Activated naive CD4-positive, alpha-beta T cell treated with anti-CD3 and anti-CD28 coated beads, Interleukin-2, amount 50 U/mL, for 72 hours (primary cell): ENCODE measurements at regions not wholly inside any gene's neighbourhood (a gene's known extent, or its start where the extent isn't known, plus 50 kb on each side); places are given as distances from the start of the nearest gene placed in this dataset.

Source experiments
- ATAC-seq, 2 donors: fragments of 150-1000 bp; cut with Tn5 transposase; 2 replicates each; pipeline ENCODE4 v1.10.0; 2021; ENCODE audit warnings: mild to moderate bottlenecking in 2 of 2, moderate library complexity in 2 of 2
- DNase-seq, 2 donors: peaks; one replicate each; pipeline ENCODE4 v3.0.0; 2021 to 2022; ENCODE audit warnings: low spot score in 2 of 2
- H3K27ac Mint-ChIP-seq, 2 donors: one replicate each; pipeline ENCODE4 v1.8.0; 2022; ENCODE audit warnings: mild to moderate bottlenecking in 2 of 2, mixed read lengths in 2 of 2
- H3K36me3 Mint-ChIP-seq, 2 donors: one replicate each; pipeline ENCODE4 v1.8.0; 2022; ENCODE audit warnings: mixed read lengths in 2 of 2
- H3K9me3 Mint-ChIP-seq, 2 donors: one replicate each; pipeline ENCODE4 v1.8.0; 2022; ENCODE audit warnings: mixed read lengths in 2 of 2

DNA sequence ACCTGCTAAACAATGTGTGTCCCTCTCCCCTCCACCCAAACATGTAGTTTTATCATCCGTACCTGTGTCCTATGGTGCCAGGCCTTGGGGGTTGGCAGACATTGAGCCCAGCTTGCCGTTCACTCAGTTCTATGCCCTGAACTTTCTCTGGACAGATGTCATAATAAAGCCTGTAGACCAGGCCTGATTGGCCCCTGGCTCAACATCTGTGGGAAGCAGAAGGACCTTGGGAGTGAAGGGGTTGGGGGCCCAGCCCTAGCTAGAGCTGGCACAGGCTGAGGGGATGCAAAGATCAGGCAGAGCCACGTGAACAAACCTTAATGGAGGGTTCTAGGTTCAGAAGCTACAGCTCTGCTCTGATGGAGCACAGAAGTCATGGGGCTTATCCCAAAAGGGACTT is 600.6 kb downstream of the BUD13 start:
- Mint-ChIP-seq H3K9me3 (peaks cover 0 to 3% of the 10 kb centered on the region in 2 donors), H3K27ac (no peak overlapping the region), H3K36me3 (no peaks in the 10 kb centered on the region)
- DNase-seq, result no peak
- ATAC-seq, result no peak

DNA sequence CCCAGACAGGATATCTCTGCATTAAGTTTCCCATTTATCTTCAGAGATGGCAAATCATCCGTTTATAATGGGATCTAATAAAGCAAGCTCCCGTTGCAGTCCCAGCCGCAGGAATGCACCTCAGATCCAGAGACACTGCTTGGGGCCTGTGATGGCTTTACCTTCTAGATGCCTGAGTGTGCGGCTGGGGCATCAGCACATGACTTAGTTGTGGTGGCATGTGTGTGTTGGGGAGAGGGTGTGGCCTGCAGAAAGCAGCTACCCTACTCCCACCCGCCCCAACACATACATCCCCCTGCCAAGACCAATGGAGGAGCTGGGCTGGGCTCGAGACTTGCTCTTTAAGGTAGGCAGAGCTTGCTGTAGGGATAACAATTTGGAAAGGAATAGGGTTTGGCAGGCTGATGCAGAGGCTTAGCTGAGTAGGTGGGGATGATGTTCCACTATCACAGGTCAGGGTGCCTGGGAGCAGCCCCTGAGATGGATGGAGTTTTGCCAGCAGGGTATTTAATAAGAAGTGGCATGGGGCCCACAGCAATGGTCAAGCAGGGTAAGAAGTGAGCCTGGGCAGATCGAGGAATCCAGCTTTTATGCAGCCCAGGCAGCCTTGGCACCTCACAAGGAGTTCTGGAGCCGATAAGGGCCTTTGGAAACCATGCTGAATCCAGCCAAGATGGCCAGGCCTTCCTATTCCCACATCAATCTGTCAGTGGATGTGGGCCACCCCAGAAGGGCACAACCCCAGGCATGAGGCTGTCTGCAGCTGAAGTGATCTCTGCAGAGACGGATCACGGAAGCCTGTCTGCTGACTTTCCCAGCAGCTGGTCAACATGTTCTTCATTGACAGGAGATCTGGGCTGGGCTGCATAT is 601.3 kb downstream of the BUD13 start:
- H3K9me3 Mint-ChIP-seq, result peaks cover 0 to 3% of the 10 kb centered on the region in 2 donors
- H3K36me3 Mint-ChIP-seq, result no peaks in the 10 kb centered on the region
- no peak overlapping the region for H3K27ac Mint-ChIP-seq
- ATAC-seq, result no peak
- DNase-seq, result no peak

DNA sequence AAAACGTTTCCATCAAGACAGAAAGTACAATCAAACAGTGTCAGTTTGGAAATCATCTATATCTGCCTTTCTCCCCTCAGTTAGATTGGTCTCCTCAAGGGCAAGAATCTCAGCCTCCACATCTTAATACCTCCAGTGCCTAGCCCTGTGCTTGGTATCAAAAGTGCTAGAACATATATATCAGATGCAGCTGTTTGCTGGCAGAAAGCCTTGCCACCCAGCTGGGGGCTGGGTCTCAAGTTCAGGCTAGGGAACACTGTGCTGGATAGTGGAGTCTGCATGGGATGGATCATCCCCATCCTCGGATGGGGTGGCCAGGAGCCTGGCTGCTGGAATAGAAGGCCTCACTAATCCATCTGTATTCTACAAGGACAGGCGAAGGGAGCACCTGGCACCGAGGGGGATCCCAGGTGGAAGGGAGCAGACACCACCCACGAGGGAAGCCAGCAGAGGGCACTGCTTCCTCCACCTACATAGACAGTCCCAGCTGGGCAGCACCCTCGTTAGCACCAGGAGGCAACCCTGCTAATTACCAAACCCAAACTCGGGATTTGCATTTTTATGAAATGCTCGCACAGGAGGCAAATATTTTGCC is 602.2 kb downstream of the BUD13 start:
- Mint-ChIP-seq H3K27ac (no peak overlapping the region), H3K9me3 (peaks cover 0 to 3% of the 10 kb centered on the region in 2 donors), H3K36me3 (no peaks in the 10 kb centered on the region)
- DNase-seq, result no peak
- ATAC-seq, result no peak

DNA sequence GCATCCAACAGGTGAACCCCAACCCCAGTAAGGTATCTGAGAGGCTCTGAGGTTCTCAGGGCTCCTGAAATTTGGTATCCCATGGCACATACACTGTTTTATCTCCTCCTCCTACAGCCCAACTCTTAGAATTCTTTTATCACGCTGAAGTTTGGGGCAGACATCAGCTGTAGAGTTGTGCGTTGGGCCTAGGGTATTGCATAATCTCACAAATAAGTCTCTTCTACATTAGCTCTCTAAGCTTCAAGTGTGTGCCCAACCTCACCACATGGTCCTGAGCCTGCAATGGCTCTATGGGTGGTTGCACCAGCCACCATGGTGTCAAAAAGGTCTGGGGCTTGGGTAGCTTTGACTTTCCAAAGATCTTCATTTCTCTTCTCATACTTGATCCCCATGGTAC is 603.0 kb downstream of the BUD13 start:
- no peak for DNase-seq

DNA sequence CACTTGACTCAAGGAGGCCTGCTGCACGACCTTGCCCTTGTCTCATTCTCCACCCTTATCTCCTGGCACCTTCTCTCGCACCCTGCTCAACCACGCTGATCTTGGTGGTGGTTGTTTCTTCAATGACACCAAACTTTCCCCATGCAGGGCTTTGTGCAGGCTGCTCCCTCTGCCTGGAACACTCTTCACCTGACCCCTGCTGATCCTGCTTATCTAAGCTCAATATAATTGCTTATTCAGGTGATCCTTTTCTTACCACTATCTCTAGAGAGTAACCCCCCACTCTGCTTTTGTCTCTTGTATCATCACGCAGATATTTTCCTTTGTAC is 604.4 kb downstream of the BUD13 start:
- Mint-ChIP-seq H3K36me3 (no peaks in the 10 kb centered on the region), H3K9me3 (peaks cover 0 to 3% of the 10 kb centered on the region in 2 donors), H3K27ac (no peak overlapping the region)
- no peak for ATAC-seq
- DNase-seq, result no peak

More for the DNA sequence above, 603.0 kb downstream of the BUD13 start:
- Mint-ChIP-seq H3K36me3 (no peaks in the 10 kb centered on the region), H3K27ac (no peak overlapping the region), H3K9me3 (peaks cover 0 to 3% of the 10 kb centered on the region in 2 donors)
- ATAC-seq, result no peak

DNA sequence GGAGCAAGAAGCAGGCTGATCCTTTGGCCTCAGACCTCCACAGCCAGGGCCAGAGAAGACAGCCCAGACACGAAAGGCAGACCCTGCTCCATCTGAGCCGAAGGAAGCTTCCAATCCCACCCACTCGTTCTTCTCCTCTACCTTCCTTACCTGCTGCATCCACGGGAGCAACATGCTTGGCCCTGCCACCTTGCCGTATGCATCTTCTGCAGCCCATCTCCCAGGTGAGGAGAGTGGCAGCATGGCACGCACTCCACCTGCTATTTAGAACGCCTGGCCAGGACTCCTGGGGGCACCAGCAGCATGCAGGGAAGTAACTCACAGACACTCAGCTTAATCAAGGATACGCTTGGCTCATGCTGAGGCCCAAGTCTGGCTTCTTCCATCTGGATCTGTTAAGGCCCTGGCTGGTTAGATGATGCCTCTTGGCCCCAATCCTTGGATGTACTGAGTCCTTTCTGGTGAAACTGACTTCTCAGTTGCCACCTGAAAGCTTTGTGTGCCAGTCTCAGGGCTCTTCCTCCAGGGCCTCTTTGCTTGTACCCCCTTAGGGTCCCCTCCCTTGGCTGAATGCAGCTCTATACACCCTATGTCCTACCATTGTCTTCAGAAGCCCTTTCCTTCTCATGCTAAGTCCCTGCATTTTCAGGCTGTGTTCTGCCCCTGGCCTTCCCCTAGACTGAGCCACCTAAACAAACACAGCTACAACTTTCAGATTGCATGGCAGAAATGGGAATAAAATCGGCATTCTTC is 604.9 kb downstream of the BUD13 start:
- no peak overlapping the region for H3K27ac Mint-ChIP-seq
- H3K9me3 Mint-ChIP-seq, result peaks cover 0 to 3% of the 10 kb centered on the region in 2 donors
- H3K36me3 Mint-ChIP-seq, result no peaks in the 10 kb centered on the region
- ATAC-seq (no peak), DNase-seq (no peak)

DNA sequence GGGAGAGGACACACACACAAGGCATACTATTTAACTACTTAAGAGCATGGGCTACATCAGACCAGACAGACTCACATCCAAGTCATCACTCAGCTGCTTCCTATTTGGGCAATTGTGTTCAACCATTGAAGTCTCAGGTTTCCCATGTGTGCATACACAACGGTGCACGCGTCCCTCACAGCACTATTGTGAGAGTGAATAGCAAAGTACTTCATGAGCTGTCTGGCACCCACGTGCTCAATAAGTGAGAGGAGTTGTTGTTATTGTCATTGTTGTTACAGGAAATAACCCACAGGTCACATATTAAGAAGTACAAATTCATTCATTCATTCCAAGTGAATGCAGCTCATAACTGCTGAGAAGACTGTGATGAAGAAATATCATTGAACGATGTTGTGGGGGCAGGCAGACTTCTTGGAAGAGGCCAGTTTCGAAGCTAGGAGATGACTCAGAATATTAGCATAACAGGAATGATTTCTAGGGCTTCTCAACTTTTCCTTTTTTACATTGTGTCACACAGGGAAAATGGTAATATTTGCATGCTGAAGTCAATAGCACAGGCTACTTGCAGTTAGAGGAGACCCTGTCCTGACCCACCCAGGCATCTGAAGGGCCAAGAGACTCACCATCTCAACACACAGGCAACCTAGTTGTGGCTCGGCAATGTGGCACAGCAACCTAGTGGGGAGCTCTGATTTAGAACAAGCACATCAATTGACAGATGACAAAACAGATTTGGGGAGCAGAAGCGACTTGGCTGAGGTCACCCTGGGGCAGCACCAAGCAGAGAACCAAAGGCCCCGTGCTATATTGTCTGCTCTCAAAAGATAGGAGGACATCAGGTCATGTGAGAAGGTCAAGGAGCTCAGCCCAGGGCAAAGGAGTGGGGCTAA is 606.0 kb downstream of the BUD13 start:
- DNase-seq, result no peak
- H3K36me3 Mint-ChIP-seq, result no peaks in the 10 kb centered on the region
- H3K9me3 Mint-ChIP-seq, result peaks cover 0 to 3% of the 10 kb centered on the region in 2 donors
- ATAC-seq, result no peak
- H3K27ac Mint-ChIP-seq, result no peak overlapping the region

DNA sequence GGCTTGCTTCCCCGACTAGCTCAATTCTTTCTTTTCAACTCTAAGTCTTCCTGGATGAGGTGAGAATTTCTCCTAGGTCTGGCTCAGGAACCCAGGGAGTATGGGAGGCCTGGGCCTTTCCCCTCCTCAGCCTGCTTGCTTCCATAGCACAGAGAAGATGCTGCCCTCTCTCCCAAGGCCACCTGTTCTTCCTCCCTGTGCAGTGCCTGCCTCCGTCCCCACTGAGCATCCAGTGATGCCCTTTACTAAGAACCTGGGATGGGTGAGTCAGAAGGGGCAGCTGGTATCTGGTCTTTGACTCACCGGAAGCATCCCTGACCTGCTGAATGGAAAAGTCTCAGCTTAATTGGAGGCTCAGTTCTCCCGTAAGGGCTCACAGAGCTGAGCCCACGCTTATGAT is 607.9 kb downstream of the BUD13 start:
- H3K36me3 Mint-ChIP-seq, result no peaks in the 10 kb centered on the region
- peaks cover 0 to 3% of the 10 kb centered on the region in 2 donors for H3K9me3 Mint-ChIP-seq
- peak overlapping the region in 1 of 2 donors; percentile 32 for H3K27ac Mint-ChIP-seq
- ATAC-seq (no peak), DNase-seq (no peak)

DNA sequence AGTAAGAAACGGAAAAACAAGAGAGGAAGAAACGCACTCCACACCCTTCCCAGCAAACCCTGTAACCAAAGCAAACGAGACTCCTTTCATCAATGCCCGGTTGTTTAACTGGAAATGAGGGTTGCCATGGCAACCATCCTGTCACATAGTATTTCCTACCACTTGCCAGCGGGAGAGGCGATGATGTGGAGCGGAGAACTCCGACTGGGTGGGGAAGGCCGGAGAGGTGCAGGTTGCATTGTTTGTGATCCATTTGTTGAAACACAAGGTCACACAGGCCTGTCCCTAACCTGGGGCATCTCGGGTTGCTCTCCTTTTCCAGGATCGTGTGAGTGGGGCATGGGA is 609.9 kb downstream of the BUD13 start:
- Mint-ChIP-seq H3K36me3 (no peaks in the 10 kb centered on the region), H3K27ac (no peak overlapping the region), H3K9me3 (no peaks in the 10 kb centered on the region)
- no peak for ATAC-seq
- no peak for DNase-seq

DNA sequence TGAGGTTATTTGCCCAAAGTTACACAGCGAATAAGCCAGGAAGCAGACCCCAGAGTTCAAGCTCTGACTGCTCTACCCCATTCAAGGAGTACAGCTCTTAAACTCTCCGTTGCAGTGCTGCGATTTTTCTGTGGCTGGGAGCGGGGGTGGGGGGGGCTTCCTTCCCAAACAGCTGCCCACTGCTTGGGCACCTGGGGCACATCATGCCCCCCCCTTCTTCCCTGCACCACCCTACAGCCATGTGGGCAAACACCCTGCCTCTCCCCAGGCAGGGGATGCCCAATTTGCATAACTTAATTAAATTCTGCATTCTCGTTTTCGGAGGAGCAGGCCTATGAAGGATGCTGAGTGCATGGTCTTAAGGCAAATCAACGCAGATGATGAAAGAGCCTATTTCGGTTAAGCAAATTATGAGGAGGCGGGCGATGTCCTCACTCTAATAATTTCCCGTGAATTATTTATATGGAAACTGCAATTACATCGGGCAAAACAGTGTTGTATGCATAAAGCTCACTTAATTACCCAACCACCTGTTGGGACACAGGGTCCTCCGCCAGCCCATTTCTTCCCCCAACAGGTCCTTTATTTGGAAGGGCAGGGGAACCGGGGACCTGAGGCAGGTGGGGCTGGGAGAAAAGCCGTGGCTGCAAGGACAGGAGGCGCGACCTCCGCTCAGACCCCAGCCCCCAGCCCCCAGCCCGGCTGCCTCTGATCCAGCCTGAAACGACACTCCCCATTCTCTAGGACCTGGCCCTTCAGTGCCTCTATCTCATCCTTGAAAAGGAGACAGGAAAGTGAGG is 610.5 kb downstream of the BUD13 start:
- no peaks in the 10 kb centered on the region for H3K9me3 Mint-ChIP-seq
- ATAC-seq (no peak), DNase-seq (no peak)
- H3K36me3 Mint-ChIP-seq, result no peaks in the 10 kb centered on the region
- H3K27ac Mint-ChIP-seq, result no peak overlapping the region

DNA sequence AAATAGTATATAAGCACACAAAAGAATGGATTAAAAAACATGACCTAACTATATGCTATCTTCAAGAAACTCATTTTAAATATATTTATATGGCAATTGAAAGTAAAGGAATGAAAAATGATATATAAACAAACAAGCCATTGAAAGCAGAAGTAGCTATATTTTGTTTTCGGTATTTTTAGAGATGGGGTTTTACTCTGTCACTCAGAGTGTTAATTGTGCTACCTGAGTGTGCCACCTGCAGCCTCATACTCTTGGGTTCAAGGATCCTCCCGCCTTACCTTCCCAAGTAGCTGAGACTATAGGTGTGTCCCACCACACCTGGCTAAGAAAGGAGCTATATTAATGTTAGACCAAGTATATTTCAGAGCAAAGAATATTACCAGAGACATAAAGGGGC is 624.1 kb downstream of the BUD13 start:
- H3K9me3 Mint-ChIP-seq, result no peaks in the 10 kb centered on the region
- H3K36me3 Mint-ChIP-seq, result no peaks in the 10 kb centered on the region
- DNase-seq (no peak), ATAC-seq (no peak)
- H3K27ac Mint-ChIP-seq, result no peak overlapping the region

DNA sequence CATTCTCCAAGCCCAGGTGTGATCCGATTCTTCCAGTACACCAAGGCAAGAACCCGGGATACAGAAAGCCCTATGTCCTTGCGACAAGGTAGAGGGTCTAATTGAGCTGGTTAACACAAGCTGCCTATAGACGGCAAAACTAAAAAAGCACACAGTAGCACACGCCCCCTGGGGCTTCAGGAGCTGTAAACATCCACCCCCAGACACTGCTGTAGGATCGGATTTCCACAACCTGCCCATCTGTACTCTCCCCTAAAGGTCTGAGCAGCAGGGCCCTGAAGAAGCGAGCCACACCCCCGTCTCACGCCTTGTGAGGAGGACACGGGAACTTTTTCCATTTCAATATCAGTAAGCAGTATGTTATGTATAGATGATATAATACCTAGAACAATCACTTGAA is 624.7 kb downstream of the BUD13 start:
- no peak overlapping the region for H3K27ac Mint-ChIP-seq
- no peaks in the 10 kb centered on the region for H3K9me3 Mint-ChIP-seq
- ATAC-seq (no peak), DNase-seq (no peak)
- H3K36me3 Mint-ChIP-seq, result no peaks in the 10 kb centered on the region

DNA sequence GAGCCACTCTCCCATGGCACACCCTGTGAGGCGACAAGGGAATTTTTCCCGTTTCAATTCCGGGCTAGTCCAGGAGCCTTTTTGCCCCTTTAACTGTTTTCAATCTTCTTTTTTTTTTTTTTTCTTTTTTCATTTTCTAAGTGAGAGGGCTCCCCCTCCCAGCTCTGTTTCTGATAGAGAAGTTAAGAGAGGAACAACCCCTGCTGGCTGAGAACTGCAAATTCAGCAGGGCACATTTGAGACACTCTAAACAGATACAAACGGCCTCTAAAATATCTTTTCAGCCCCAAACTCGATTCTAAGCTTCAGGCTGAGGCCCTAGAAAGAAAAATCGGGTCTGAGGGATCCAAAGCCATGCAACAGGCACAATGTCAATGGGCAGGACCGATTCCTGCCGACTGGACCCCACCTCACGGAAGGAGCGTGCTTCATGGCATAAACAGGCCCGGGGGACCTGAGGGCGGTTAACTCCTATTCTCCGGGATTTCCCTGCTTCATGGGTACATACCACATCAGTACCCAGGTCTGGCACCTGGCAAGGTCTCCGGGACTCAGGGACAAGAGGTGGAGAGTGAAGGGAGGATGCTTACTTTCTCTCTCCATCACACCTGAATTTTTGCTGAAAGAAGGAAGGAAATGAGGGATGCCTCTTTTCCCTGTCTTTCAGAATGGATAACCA is 627.5 kb downstream of the BUD13 start:
- Mint-ChIP-seq H3K36me3 (no peaks in the 10 kb centered on the region), H3K9me3 (no peaks in the 10 kb centered on the region), H3K27ac (no peak overlapping the region)
- DNase-seq (no peak), ATAC-seq (no peak)

DNA sequence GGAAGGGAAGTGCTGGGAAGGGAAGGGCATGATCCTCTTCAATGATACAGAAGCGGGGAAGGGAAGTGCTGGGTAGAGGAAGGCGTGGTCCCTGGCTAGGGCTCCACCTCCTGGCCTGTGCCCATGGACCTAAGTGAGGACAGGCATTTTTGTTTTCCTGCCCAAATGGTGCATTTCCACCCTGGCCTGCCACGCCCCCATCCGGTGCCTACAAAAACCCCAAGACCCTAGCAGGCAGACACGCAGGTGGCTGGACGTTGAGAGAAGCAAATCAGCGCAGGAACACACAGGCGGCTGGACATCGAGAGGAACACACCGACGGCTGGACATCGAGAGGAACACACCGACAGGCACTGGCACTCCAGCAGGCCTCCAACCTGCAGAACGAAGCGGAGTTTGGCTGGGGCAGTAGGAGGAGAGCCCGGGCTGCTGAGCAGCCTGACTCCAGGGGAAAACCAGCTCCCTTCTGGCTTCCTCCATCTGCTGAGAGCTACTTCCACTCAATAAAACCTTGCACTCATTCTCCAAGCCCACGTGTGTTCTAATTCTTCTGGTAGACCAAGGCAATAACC is 628.3 kb downstream of the BUD13 start:
- DNase-seq, result no peak
- Mint-ChIP-seq H3K27ac (no peak overlapping the region), H3K9me3 (no peaks in the 10 kb centered on the region), H3K36me3 (no peaks in the 10 kb centered on the region)
- no peak for ATAC-seq

DNA sequence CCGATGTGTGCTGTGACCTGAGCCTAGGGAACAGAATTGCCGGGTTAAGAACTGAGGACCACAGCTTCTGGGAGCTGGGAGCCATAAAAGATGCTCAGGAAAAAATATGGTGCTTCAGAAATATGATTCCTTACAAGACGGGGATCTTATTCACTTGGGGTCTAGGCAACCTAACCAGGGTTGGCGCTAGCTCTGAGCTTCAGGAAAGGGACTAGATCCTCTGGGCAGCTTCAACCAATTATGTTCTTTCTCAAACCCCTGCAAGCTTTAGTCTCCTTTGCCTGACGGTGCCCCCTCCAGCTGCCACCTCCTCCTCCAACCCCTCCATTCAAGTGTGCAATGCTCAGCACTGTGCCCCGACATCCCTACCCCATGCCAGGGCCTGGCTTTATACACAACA is 634.1 kb upstream of the CADM1 start:
- ATAC-seq (no peak), DNase-seq (no peak)
- H3K27ac Mint-ChIP-seq, result no peak overlapping the region
- H3K9me3 Mint-ChIP-seq, result no peaks in the 10 kb centered on the region
- H3K36me3 Mint-ChIP-seq, result no peaks in the 10 kb centered on the region
